ENCODE measurements at regions not wholly inside any gene's neighbourhood (a gene's known extent, or its start where the extent isn't known, plus 50 kb on each side); places are given as distances from the start of the nearest gene placed in this dataset.

GRCh38 chr13:34143637-34144036, 325.7 kb downstream of the RFC3 start:
- Histone ChIP-seq H3K4me1 (ENCODE audit: control insufficient read depth, extremely low read depth, insufficient read depth, low read length) (no peaks in the 10 kb centered on the region), H3K9ac (replicated peaks; ENCODE audit: extremely low read depth, insufficient read depth, low read length) (no peak overlapping the region), H3K4me2 (ENCODE audit: insufficient read depth, low read length) (no peak overlapping the region), H3K27ac (ENCODE audit: insufficient read depth, low read depth, low read length) (no peak overlapping the region), H3K4me3 (replicated peaks in 1 of 3; ENCODE audit: insufficient read depth in 1 of 3, low read depth in 1 of 3, low read length in 3 of 3) (no peak overlapping the region), H3K79me2 (ENCODE audit: control insufficient read depth, insufficient read depth, low read length) (no peaks in the 10 kb centered on the region), H4K20me1 (replicated peaks; ENCODE audit: control insufficient read depth, extremely low read depth, insufficient read depth, low read length) (no peaks in the 10 kb centered on the region), H3K36me3 (ENCODE audit: control insufficient read depth in 2 of 2, extremely low read depth in 1 of 2, insufficient read depth in 2 of 2, low read length in 2 of 2) (no peaks in the 10 kb centered on the region), H3K27me3 (ENCODE audit: control insufficient read depth in 2 of 2, insufficient read depth in 2 of 2, low read length in 2 of 2) (no peaks in the 10 kb centered on the region), H2AFZ (ENCODE audit: low read depth, low read length) (no peak overlapping the region), H3K9me1 (replicated peaks; ENCODE audit: control insufficient read depth, extremely low read depth, insufficient read depth, low read length) (no peaks in the 10 kb centered on the region), H3K9me3 (replicated peaks; ENCODE audit: control insufficient read depth, insufficient read depth, low read length) (no peaks in the 10 kb centered on the region)
- BruUV-seq (replicated peaks): no TSS peak
- FAIRE-seq (no peak), DNase-seq (ENCODE audit: low read depth, low spot score) (no peak)
- dilution Hi-C loops (cut with MboI; ENCODE audit: extremely low pct_ligation_motif_present, low sequenced_read_pairs): no loop called here
- intact Hi-C loops (cut with micrococcal nuclease): no loop called here
- ChIA-PET CTCF (interaction anchor here (1.7 kb wide), 1 partner anchor 10 kb away, joined by 7 read pairs; no protein-coding TSS in a partner anchor), POLR2A (no interaction called here)
- no peak for TF ChIP-seq POLR2AphosphoS5 (IDR thresholded peaks at IDR 0.05; ENCODE audit: insufficient read depth, low read depth, low read length)
- no peak for TF ChIP-seq GATA2 (IDR thresholded peaks at IDR 0.05; ENCODE audit: insufficient read depth, insufficient read length, low read depth, low read length)
- no peak for TF ChIP-seq MAX (IDR thresholded peaks at IDR 0.05; ENCODE audit: insufficient read depth, insufficient read length)

- dilution Hi-C loops (cut with MboI; ENCODE audit: extremely low pct_ligation_motif_present, low sequenced_read_pairs) (no loop called here), intact Hi-C loops (cut with micrococcal nuclease) (no loop called here)
- Histone ChIP-seq H3K4me2 (ENCODE audit: insufficient read depth, low read length) (no peak overlapping the region), H3K9me1 (replicated peaks; ENCODE audit: control insufficient read depth, extremely low read depth, insufficient read depth, low read length) (no peaks in the 10 kb centered on the region), H3K27ac (ENCODE audit: insufficient read depth, low read depth, low read length) (no peak overlapping the region), H3K4me3 (replicated peaks in 1 of 3; ENCODE audit: insufficient read depth in 1 of 3, low read depth in 1 of 3, low read length in 3 of 3) (no peak overlapping the region), H3K36me3 (ENCODE audit: control insufficient read depth in 2 of 2, extremely low read depth in 1 of 2, insufficient read depth in 2 of 2, low read length in 2 of 2) (no peaks in the 10 kb centered on the region), H3K9ac (replicated peaks; ENCODE audit: extremely low read depth, insufficient read depth, low read length) (no peak overlapping the region), H4K20me1 (replicated peaks; ENCODE audit: control insufficient read depth, extremely low read depth, insufficient read depth, low read length) (no peaks in the 10 kb centered on the region), H3K27me3 (ENCODE audit: control insufficient read depth in 2 of 2, insufficient read depth in 2 of 2, low read length in 2 of 2) (no peaks in the 10 kb centered on the region), H3K4me1 (ENCODE audit: control insufficient read depth, extremely low read depth, insufficient read depth, low read length) (no peaks in the 10 kb centered on the region), H3K79me2 (ENCODE audit: control insufficient read depth, insufficient read depth, low read length) (no peaks in the 10 kb centered on the region), H2AFZ (ENCODE audit: low read depth, low read length) (no peak overlapping the region), H3K9me3 (replicated peaks; ENCODE audit: control insufficient read depth, insufficient read depth, low read length) (no peaks in the 10 kb centered on the region)
- DNase-seq (ENCODE audit: low read depth, low spot score) (no peak), FAIRE-seq (no peak)
- TF ChIP-seq POLR2AphosphoS5 (IDR thresholded peaks at IDR 0.05; ENCODE audit: insufficient read depth, low read depth, low read length) (no peak), FOS (IDR thresholded peaks at IDR 0.05; ENCODE audit: borderline replicate concordance, insufficient read depth, low read length) (no peak), GATA2 (IDR thresholded peaks at IDR 0.05; ENCODE audit: insufficient read depth, insufficient read length, low read depth, low read length) (no peak)
- POLR2A ChIA-PET: no interaction called here
- CTCF ChIA-PET: no interaction called here
- no TSS peak for BruUV-seq (replicated peaks)
Measured at GRCh38 chr13:34144142-34144541, 326.2 kb downstream of the RFC3 start.
